GM18508 (cell line): ENCODE measurements at regions not wholly inside any gene's neighbourhood (a gene's known extent, or its start where the extent isn't known, plus 50 kb on each side); places are given as distances from the start of the nearest gene placed in this dataset.

Experiments
- ATAC-seq: cut with Tn5 transposase; IDR thresholded peaks from one replicate; pipeline ENCODE4 v1.9.1; 2021; ENCODE audit warnings: moderate number of reproducible peaks; ENCODE audit not compliant: insufficient read depth, unreplicated experiment

GRCh38 chr2:235139956-235140800 is 188.4 kb downstream of the SH3BP4 start:
- ATAC-seq: no peak

GRCh38 chr2:235140801-235141081 is 188.9 kb downstream of the SH3BP4 start:
- no peak for ATAC-seq

- ATAC-seq: no peak
These were observed 189.8 kb downstream of the SH3BP4 start for GRCh38 chr2:235141411-235142128.

- no peak for ATAC-seq
These were observed 190.8 kb downstream of the SH3BP4 start for GRCh38 chr2:235142601-235143000.

- ATAC-seq: no peak
These were observed 192.0 kb downstream of the SH3BP4 start for GRCh38 chr2:235143789-235144188.

GRCh38 chr2:235144291-235144690 is 192.5 kb downstream of the SH3BP4 start:
- no peak for ATAC-seq

GRCh38 chr2:235146206-235146605 is 194.4 kb downstream of the SH3BP4 start:
- ATAC-seq: no peak

- no peak for ATAC-seq
These were observed 195.2 kb downstream of the SH3BP4 start for GRCh38 chr2:235146871-235147565.

- ATAC-seq: no peak
These were observed 196.7 kb downstream of the SH3BP4 start for GRCh38 chr2:235148201-235149170.

GRCh38 chr2:235149240-235149659 is 197.4 kb downstream of the SH3BP4 start:
- no peak for ATAC-seq

GRCh38 chr2:235149736-235150135 is 197.9 kb downstream of the SH3BP4 start:
- no peak for ATAC-seq

- no peak for ATAC-seq
These were observed 199.3 kb downstream of the SH3BP4 start for GRCh38 chr2:235151152-235151551.

GRCh38 chr2:235155163-235155562 is 203.3 kb downstream of the SH3BP4 start:
- ATAC-seq: no peak

GRCh38 chr2:235156055-235156454 is 204.2 kb downstream of the SH3BP4 start:
- no peak for ATAC-seq

GRCh38 chr2:235157746-235158482 is 206.1 kb downstream of the SH3BP4 start:
- ATAC-seq: no peak

GRCh38 chr2:235160281-235160810 is 208.5 kb downstream of the SH3BP4 start:
- no peak for ATAC-seq

- no peak for ATAC-seq
These were observed 209.7 kb downstream of the SH3BP4 start for GRCh38 chr2:235161565-235161964.

- no peak for ATAC-seq
These were observed 210.4 kb downstream of the SH3BP4 start for GRCh38 chr2:235162082-235162836.

- no peak for ATAC-seq
These were observed 211.0 kb downstream of the SH3BP4 start for GRCh38 chr2:235162837-235163197.
